Peyer's patch (tissue), 4 donors: ENCODE measurements at regions not wholly inside any gene's neighbourhood (a gene's known extent, or its start where the extent isn't known, plus 50 kb on each side); places are given as distances from the start of the nearest gene placed in this dataset.

Source experiments
- POLR2A ChIP-seq, 2 donors: fragments of 450-650 bp; IDR thresholded peaks; one replicate each; pipeline ENCODE4 v1.5.1; 2017; ENCODE audit warnings: antibody characterized with exemption in 2 of 2, mild to moderate bottlenecking in 2 of 2, moderate library complexity in 2 of 2
- TF ChIP-seq, protein P1 (sequence below), 6 experiments: fragments of 450-650 bp in 4 of 6; fragments of 200-600 bp in 2 of 6; sonication (generic) in 1 of 6; IDR thresholded peaks; one replicate each; pipeline ENCODE4 v1.5.1; 2017 to 2019; ENCODE audit warnings: antibody characterized with exemption in 6 of 6, mild to moderate bottlenecking in 3 of 6, moderate library complexity in 1 of 6

DNA sequence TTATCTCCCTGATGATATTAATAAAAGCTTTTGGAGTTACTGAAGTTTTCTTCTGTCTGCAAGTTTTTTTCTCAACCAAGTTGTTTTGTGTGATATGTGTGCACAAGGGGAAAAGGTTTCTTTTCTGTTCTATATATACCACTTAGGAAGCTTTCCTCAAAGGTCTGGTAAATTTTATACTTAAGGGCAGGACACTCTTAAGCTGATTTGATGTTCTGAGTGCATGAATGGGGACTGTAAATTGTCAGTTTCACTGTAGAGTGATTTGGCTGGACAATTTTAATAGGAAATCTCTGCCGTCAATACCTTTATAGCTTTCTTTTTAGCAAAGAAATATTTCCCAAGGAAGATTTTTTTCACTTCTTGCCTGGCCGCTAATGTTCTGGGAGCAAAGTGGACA lies 354.7 kb downstream of the TGFB2 start:
- no peak for TF ChIP-seq POLR2A (IDR thresholded peaks at IDR 0.05)
- TF ChIP-seq, protein P1, sequence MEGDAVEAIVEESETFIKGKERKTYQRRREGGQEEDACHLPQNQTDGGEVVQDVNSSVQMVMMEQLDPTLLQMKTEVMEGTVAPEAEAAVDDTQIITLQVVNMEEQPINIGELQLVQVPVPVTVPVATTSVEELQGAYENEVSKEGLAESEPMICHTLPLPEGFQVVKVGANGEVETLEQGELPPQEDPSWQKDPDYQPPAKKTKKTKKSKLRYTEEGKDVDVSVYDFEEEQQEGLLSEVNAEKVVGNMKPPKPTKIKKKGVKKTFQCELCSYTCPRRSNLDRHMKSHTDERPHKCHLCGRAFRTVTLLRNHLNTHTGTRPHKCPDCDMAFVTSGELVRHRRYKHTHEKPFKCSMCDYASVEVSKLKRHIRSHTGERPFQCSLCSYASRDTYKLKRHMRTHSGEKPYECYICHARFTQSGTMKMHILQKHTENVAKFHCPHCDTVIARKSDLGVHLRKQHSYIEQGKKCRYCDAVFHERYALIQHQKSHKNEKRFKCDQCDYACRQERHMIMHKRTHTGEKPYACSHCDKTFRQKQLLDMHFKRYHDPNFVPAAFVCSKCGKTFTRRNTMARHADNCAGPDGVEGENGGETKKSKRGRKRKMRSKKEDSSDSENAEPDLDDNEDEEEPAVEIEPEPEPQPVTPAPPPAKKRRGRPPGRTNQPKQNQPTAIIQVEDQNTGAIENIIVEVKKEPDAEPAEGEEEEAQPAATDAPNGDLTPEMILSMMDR (IDR thresholded peaks at IDR 0.05) = no peak
